Progenitor cell of endocrine pancreas (in vitro differentiated cells): ENCODE measurements at regions not wholly inside any gene's neighbourhood (a gene's known extent, or its start where the extent isn't known, plus 50 kb on each side); places are given as distances from the start of the nearest gene placed in this dataset.

Experiments used
- DNase-seq: peaks from one replicate; pipeline ENCODE4 v3.0.0; 2021; ENCODE audit warnings: low spot score; ENCODE audit not compliant: unreplicated experiment
- H3K27ac Mint-ChIP-seq: 2 replicates; pipeline ENCODE4 v1.8.0; 2021; ENCODE audit warnings: mild to moderate bottlenecking, moderate library complexity, mixed read lengths
- H3K27me3 Mint-ChIP-seq: 2 replicates; pipeline ENCODE4 v1.8.0; 2021; ENCODE audit warnings: mixed read lengths
- H3K36me3 Mint-ChIP-seq: 2 replicates; pipeline ENCODE4 v1.8.0; 2022; ENCODE audit warnings: mixed read lengths; ENCODE audit not compliant: insufficient read depth
- H3K4me1 Mint-ChIP-seq: 2 replicates; pipeline ENCODE4 v1.8.0; 2021; ENCODE audit warnings: low read depth, mixed read lengths
- H3K4me3 Mint-ChIP-seq: 2 replicates; pipeline ENCODE4 v1.8.0; 2021; ENCODE audit warnings: low read depth, mild to moderate bottlenecking, moderate library complexity, mixed read lengths
- H3K9me3 Mint-ChIP-seq: 2 replicates; pipeline ENCODE4 v1.8.0; 2021; ENCODE audit warnings: low read depth, mixed read lengths
- TF ChIP-seq, protein P1 (sequence below): fragments of 200-600 bp; sonication (generic); IDR thresholded peaks from one replicate; pipeline ENCODE4 v1.5.0; 2021; ENCODE audit warnings: antibody characterized with exemption, mild to moderate bottlenecking; ENCODE audit not compliant: unreplicated experiment

- Mint-ChIP-seq H3K9me3 (no peaks in the 10 kb centered on the region), H3K36me3 (no peaks in the 10 kb centered on the region), H3K4me3 (no peak overlapping the region), H3K4me1 (peaks cover 61% of the 10 kb centered on the region), H3K27ac (no peak overlapping the region), H3K27me3 (peaks cover under 1% of the 10 kb centered on the region)
- DNase-seq: no peak
- TF ChIP-seq, protein P1, sequence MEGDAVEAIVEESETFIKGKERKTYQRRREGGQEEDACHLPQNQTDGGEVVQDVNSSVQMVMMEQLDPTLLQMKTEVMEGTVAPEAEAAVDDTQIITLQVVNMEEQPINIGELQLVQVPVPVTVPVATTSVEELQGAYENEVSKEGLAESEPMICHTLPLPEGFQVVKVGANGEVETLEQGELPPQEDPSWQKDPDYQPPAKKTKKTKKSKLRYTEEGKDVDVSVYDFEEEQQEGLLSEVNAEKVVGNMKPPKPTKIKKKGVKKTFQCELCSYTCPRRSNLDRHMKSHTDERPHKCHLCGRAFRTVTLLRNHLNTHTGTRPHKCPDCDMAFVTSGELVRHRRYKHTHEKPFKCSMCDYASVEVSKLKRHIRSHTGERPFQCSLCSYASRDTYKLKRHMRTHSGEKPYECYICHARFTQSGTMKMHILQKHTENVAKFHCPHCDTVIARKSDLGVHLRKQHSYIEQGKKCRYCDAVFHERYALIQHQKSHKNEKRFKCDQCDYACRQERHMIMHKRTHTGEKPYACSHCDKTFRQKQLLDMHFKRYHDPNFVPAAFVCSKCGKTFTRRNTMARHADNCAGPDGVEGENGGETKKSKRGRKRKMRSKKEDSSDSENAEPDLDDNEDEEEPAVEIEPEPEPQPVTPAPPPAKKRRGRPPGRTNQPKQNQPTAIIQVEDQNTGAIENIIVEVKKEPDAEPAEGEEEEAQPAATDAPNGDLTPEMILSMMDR: no peak
Measured at GRCh38 chr15:47844437-47844836, 127.1 kb downstream of the SEMA6D start.

DNA sequence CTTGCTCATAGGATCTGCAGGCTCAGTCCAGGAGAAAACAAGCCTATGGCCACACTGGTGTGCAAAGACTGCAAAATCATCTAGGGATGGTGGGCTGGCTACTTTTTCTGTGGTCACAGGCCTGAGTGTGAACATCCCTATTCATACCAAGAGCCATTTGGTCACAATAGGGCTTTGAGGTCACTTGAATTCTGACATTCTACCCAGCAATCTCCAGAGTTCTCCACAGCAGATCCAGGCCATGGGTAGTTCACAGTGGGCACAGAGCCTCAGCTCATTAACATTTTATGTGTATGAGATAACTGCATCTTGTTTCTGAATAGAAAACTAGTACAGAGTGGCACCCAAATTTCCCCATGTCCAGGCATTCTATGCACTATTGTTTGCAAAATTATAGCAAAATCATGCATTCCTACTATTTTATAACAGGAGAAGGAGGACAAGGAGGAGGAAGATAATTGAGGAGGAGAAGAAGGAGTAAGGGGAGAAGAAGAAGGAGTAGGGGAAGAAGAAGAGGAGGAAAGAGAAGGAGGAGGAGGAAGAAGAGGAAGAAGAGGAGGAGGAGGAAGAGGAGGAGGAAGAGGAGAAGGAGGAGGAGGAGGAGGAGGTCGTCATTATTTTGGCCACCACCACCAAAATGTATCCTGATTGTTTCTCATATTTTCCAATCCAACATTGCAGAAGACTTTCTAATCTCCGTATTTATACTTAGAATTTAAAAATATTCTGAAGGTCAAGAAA lies 129.0 kb downstream of the SEMA6D start:
- TF ChIP-seq, protein P1: no peak
- Mint-ChIP-seq H3K4me3 (no peak overlapping the region), H3K27me3 (no peaks in the 10 kb centered on the region), H3K36me3 (no peaks in the 10 kb centered on the region), H3K4me1 (peaks cover 52% of the 10 kb centered on the region), H3K9me3 (no peaks in the 10 kb centered on the region), H3K27ac (no peak overlapping the region)
- DNase-seq: no peak

DNA sequence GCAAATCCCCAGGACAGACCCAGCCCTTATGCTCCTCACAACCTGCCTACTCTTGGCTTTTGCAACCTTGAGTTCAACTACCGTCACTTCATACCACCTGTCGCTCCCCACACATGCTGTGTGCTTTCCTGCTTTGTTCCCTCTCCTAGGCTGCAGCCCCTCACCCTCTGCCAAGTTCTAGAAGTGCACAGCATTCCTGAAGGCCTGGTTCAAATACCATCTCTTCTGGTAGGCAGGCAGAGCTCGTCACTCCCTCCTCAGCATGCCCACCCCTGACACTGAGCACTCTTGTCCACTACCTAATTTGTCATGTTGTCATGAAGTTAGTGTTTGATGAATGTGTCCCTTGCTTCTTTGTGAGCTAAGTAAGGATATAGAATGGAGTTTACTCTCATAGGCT lies 129.6 kb downstream of the SEMA6D start:
- H3K4me3 Mint-ChIP-seq: no peak overlapping the region

GRCh38 chr15:47856071-47856470 lies 138.8 kb downstream of the SEMA6D start:
- H3K36me3 Mint-ChIP-seq: no peaks in the 10 kb centered on the region
- no peak overlapping the region for H3K4me3 Mint-ChIP-seq
- DNase-seq: no peak
- peaks cover 4% of the 10 kb centered on the region for H3K27me3 Mint-ChIP-seq
- TF ChIP-seq, protein P1: no peak
- no peak overlapping the region for H3K27ac Mint-ChIP-seq
- H3K9me3 Mint-ChIP-seq: no peaks in the 10 kb centered on the region
- peaks cover 16% of the 10 kb centered on the region for H3K4me1 Mint-ChIP-seq

More for the DNA sequence above, 129.6 kb downstream of the SEMA6D start:
- H3K4me1 Mint-ChIP-seq: peaks cover 48% of the 10 kb centered on the region
- TF ChIP-seq, protein P1: no peak
- H3K27me3 Mint-ChIP-seq: no peaks in the 10 kb centered on the region
- no peak for DNase-seq
- H3K9me3 Mint-ChIP-seq: no peaks in the 10 kb centered on the region
- H3K36me3 Mint-ChIP-seq: no peaks in the 10 kb centered on the region
- peak overlapping the region; percentile 84 for H3K27ac Mint-ChIP-seq

DNA sequence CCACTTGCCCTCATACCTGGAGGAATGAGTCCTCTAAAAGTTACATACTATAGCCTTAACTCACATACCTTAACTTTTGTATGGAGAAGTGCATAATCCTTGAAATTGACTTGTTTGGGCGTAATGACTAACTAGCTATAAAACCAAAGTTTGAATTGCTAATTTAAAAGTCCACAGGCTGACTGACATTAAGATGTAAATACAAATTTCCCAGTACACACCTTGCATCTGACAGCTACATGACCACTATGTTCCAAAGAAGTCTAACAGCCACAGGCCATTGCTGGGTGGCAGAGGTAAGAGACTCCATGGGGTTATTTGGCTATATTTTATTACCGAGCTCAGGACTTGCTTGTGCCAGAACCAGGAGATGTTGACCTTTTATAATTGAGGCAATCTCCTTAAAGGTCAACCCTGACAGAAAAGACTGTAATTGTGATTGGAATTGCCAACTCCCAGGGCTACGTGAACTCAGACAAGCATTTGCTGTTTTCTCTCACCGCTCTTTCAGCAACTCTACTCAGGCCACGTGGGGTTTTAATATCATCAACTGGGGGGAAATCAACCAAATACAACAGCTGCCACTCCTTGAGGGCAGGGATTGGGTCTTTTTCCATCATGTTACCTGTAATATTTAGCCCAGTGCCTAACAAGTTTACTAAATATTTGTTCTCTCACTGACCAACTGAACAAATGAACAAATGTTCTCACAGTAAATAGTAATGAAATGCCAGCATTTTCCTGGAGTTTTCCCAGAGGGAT lies 139.9 kb downstream of the SEMA6D start:
- Mint-ChIP-seq H3K4me1 (peaks cover 16% of the 10 kb centered on the region), H3K4me3 (no peak overlapping the region), H3K27ac (no peak overlapping the region), H3K9me3 (no peaks in the 10 kb centered on the region), H3K27me3 (peaks cover 4% of the 10 kb centered on the region), H3K36me3 (no peaks in the 10 kb centered on the region)
- TF ChIP-seq, protein P1: no peak
- DNase-seq: no peak
